Stromal cell of bone marrow (primary cell): ENCODE measurements at regions not wholly inside any gene's neighbourhood (a gene's known extent, or its start where the extent isn't known, plus 50 kb on each side); places are given as distances from the start of the nearest gene placed in this dataset.

ENCODE experiments used
- DNase-seq: peaks from one replicate; pipeline ENCODE4 v3.0.0-alpha.2; 2012; ENCODE audit warnings: low read depth

GRCh38 chr12:107373238-107373809, 280.0 kb upstream of the CRY1 start:
- DNase-seq, result no peak

GRCh38 chr12:107374161-107374840, 281.0 kb upstream of the CRY1 start:
- DNase-seq, result no peak

GRCh38 chr12:107375231-107375630, 281.9 kb upstream of the CRY1 start:
- no peak for DNase-seq

- DNase-seq, result peak; percentile 58
Measured at GRCh38 chr12:107377596-107378385, 284.4 kb upstream of the CRY1 start.

GRCh38 chr12:107378609-107379008, 285.3 kb upstream of the CRY1 start:
- DNase-seq, result no peak

- DNase-seq, result peak; percentile 41
Measured at GRCh38 chr12:107379142-107379851, 285.9 kb upstream of the CRY1 start.

GRCh38 chr12:107379852-107380567, 286.7 kb upstream of the CRY1 start:
- no peak for DNase-seq

GRCh38 chr12:107384645-107385044, 291.3 kb upstream of the CRY1 start:
- DNase-seq, result no peak

GRCh38 chr12:107385509-107385908, 292.2 kb upstream of the CRY1 start:
- DNase-seq, result no peak

GRCh38 chr12:107386569-107386968, 293.2 kb upstream of the CRY1 start:
- no peak for DNase-seq

GRCh38 chr12:107388263-107388662, 294.9 kb upstream of the CRY1 start:
- DNase-seq, result no peak

- DNase-seq, result no peak
Measured at GRCh38 chr12:107390414-107390813, 295.2 kb upstream of the PWP1 start.

- DNase-seq, result no peak
Measured at GRCh38 chr12:107393043-107393717, 292.4 kb upstream of the PWP1 start.

- no peak for DNase-seq
Measured at GRCh38 chr12:107394693-107395092, 290.9 kb upstream of the PWP1 start.

GRCh38 chr12:107395817-107396216, 289.8 kb upstream of the PWP1 start:
- no peak for DNase-seq

- no peak for DNase-seq
Measured at GRCh38 chr12:107396991-107397390, 288.6 kb upstream of the PWP1 start.

GRCh38 chr12:107397890-107398500, 287.6 kb upstream of the PWP1 start:
- no peak for DNase-seq

- no peak for DNase-seq
Measured at GRCh38 chr12:107399046-107399445, 286.6 kb upstream of the PWP1 start.

- peak; percentile 67 for DNase-seq
Measured at GRCh38 chr12:107400686-107401447, 284.7 kb upstream of the PWP1 start.
